CD4-positive, alpha-beta T cell (primary cell): ENCODE measurements at regions not wholly inside any gene's neighbourhood (a gene's known extent, or its start where the extent isn't known, plus 50 kb on each side); places are given as distances from the start of the nearest gene placed in this dataset.

ENCODE experiments used
- ATAC-seq: fragments of 200-7000 bp; cut with Tn5 transposase; one replicate; pipeline ENCODE4 v1.10.0; 2022; ENCODE audit warnings: mild to moderate bottlenecking; ENCODE audit not compliant: poor library complexity
- CTCF ChIA-PET: fragments of 350-600 bp; sonication (Branson Sonifier 250); formaldehyde crosslinking; loops from one replicate; lab custom pipeline; 2021; ENCODE audit warnings: antibody characterized with exemption, inconsistent platforms; lab: Charles Lee
- POLR2A ChIA-PET: fragments of 350-600 bp; sonication (Branson Sonifier 250); formaldehyde crosslinking; loops from one replicate; lab custom pipeline; 2021; ENCODE audit warnings: antibody characterized with exemption, inconsistent platforms; lab: Charles Lee
- DNase-seq, 14 experiments: peaks; one replicate each; pipeline ENCODE4 v3.0.0-alpha.2; 2013 to 2020; ENCODE audit warnings: mixed read lengths in 2 of 14
- H3K27ac ChIP-seq, 2 donors: one replicate each; pipeline versions ENCODE4 v1.5.1 to v1.7.0; 2013; ENCODE audit warnings: low read length in 2 of 2, low read depth in 1 of 2, mild to moderate bottlenecking in 1 of 2
- H3K27me3 ChIP-seq, 2 experiments: 1 replicate in 1 of 2; 2 replicates in 1 of 2; pipeline versions ENCODE4 v1.6.1 to v1.7.0; 2013; ENCODE audit warnings: low read length in 2 of 2, control low read depth in 1 of 2, mild to moderate bottlenecking in 1 of 2, moderate library complexity in 1 of 2; ENCODE audit not compliant: insufficient read depth in 2 of 2, control insufficient read depth in 1 of 2
- H3K36me3 ChIP-seq: one replicate; pipeline ENCODE4 v1.6.1; 2013; ENCODE audit warnings: low read length, control low read depth; ENCODE audit not compliant: insufficient read depth
- H3K4me1 ChIP-seq: one replicate; pipeline ENCODE4 v1.6.1; 2013; ENCODE audit warnings: low read length, control low read depth; ENCODE audit not compliant: insufficient read depth
- H3K4me3 ChIP-seq: one replicate; pipeline ENCODE4 v1.5.1; 2013; ENCODE audit warnings: mild to moderate bottlenecking, low read length, moderate library complexity
- H3K9me3 ChIP-seq, 2 experiments: 1 replicate in 1 of 2; 2 replicates in 1 of 2; pipeline versions ENCODE4 v1.6.1 to v1.7.0; 2013; ENCODE audit warnings: low read length in 2 of 2, mild to moderate bottlenecking in 2 of 2, control low read depth in 1 of 2, moderate library complexity in 1 of 2; ENCODE audit not compliant: control insufficient read depth in 1 of 2, insufficient read depth in 1 of 2
- H3K27ac Mint-ChIP-seq: one replicate; pipeline ENCODE4 v1.8.0; 2020; ENCODE audit warnings: mixed read lengths
- H3K27me3 Mint-ChIP-seq: one replicate; pipeline ENCODE4 v1.8.0; 2021; ENCODE audit warnings: mixed read lengths
- H3K36me3 Mint-ChIP-seq: one replicate; pipeline ENCODE4 v1.8.0; 2021; ENCODE audit warnings: low read depth, mixed read lengths
- H3K4me1 Mint-ChIP-seq: one replicate; pipeline ENCODE4 v1.8.0; 2021; ENCODE audit warnings: low read depth, mixed read lengths
- H3K4me3 Mint-ChIP-seq: one replicate; pipeline ENCODE4 v1.8.0; 2020; ENCODE audit warnings: mild to moderate bottlenecking, mixed read lengths
- H3K9me3 Mint-ChIP-seq: one replicate; pipeline ENCODE4 v1.8.0; 2020; ENCODE audit warnings: mixed read lengths
- CTCF ChIP-seq: fragments of 200-600 bp; IDR thresholded peaks from one replicate; pipeline ENCODE4 v1.8.0; 2022; ENCODE audit warnings: antibody characterized with exemption, mild to moderate bottlenecking
- intact Hi-C, 2 experiments: fragments of 100-400 bp; cut with DNase I in 1 of 2; cut with micrococcal nuclease in 1 of 2; formaldehyde crosslinking; loops; one replicate each; pipeline versions ENCODE4 v1.15.1 to v1.9.0; 2023 to 2025; cut with DNase I, micrococcal nuclease

DNA sequence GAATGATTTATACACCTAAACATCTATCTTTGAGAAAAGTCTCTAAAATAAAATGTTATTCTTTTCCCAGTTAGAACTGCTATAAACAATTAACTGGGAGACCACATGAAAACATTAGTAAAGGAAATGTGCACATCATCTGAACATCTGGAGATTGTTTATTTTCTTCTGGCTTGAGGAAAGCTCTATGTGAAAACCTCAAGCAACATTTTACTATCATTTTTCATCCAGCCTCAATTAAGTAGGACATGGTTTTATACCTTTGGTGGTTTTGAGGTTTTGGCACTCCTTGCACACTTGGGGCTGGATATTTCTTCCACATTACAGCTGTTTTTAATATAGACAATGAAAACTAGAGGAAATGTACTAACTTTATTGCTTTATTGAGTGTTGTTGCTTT, 609.5 kb upstream of the SLC8A1 start:
- Histone ChIP-seq H3K36me3 (no peaks in the 10 kb centered on the region), H3K27me3 (no peaks in the 10 kb centered on the region), H3K9me3 (no peaks in the 10 kb centered on the region), H3K4me3 (no peak overlapping the region), H3K27ac (no peak overlapping the region), H3K4me1 (no peaks in the 10 kb centered on the region)
- no peak overlapping the region for H3K27ac Mint-ChIP-seq
- H3K4me3 Mint-ChIP-seq: no peak overlapping the region
- ChIA-PET POLR2A (no interaction called here), CTCF (no interaction called here)
- ATAC-seq: no peak
- intact Hi-C loops: no loop called here
- no peak for DNase-seq
- H3K27me3 Mint-ChIP-seq: no peaks in the 10 kb centered on the region
- TF ChIP-seq CTCF: no peak
- H3K9me3 Mint-ChIP-seq: no peaks in the 10 kb centered on the region
- no peaks in the 10 kb centered on the region for H3K4me1 Mint-ChIP-seq
- H3K36me3 Mint-ChIP-seq: no peaks in the 10 kb centered on the region

DNA sequence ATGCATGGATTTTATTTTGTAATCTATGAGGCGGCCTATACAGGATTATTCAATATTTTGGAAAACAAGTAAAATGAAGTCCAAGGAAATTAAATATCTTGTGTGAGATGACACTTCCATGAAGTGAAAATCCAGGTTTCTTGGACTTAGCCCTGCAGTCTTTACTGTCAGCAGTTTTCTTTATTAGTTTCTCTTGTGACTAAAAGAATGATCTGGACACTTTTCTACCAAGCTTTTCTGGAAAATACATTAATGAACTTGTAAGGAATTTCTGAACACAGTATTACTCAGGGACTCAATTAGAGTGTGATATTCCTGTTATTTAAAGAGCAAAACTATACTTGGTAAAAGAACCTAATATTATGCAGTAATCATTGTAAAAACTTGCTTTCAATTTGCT, 610.4 kb upstream of the SLC8A1 start:
- intact Hi-C loops: no loop called here
- Mint-ChIP-seq H3K9me3 (no peaks in the 10 kb centered on the region), H3K36me3 (no peaks in the 10 kb centered on the region), H3K4me3 (no peak overlapping the region), H3K4me1 (no peaks in the 10 kb centered on the region), H3K27me3 (no peaks in the 10 kb centered on the region), H3K27ac (no peak overlapping the region)
- TF ChIP-seq CTCF: no peak
- ATAC-seq: no peak
- Histone ChIP-seq H3K4me1 (no peaks in the 10 kb centered on the region), H3K9me3 (no peaks in the 10 kb centered on the region), H3K27me3 (no peaks in the 10 kb centered on the region), H3K27ac (no peak overlapping the region), H3K36me3 (no peaks in the 10 kb centered on the region), H3K4me3 (no peak overlapping the region)
- DNase-seq: no peak
- ChIA-PET POLR2A (no interaction called here), CTCF (no interaction called here)

GRCh38 chr2:41066168-41066567, 614.3 kb upstream of the SLC8A1 start:
- H3K4me3 Mint-ChIP-seq: no peak overlapping the region
- intact Hi-C loops: no loop called here
- H3K9me3 Mint-ChIP-seq: no peaks in the 10 kb centered on the region
- no peak overlapping the region for H3K27ac Mint-ChIP-seq
- Histone ChIP-seq H3K27ac (no peak overlapping the region), H3K36me3 (no peaks in the 10 kb centered on the region), H3K4me1 (no peaks in the 10 kb centered on the region), H3K27me3 (no peaks in the 10 kb centered on the region), H3K9me3 (no peaks in the 10 kb centered on the region), H3K4me3 (no peak overlapping the region)
- ATAC-seq: no peak
- TF ChIP-seq CTCF: no peak
- CTCF ChIA-PET: no interaction called here
- no peaks in the 10 kb centered on the region for H3K36me3 Mint-ChIP-seq
- no peaks in the 10 kb centered on the region for H3K4me1 Mint-ChIP-seq
- no peaks in the 10 kb centered on the region for H3K27me3 Mint-ChIP-seq
- no peak for DNase-seq
- POLR2A ChIA-PET: no interaction called here
